ENCODE measurements at regions not wholly inside any gene's neighbourhood (a gene's known extent, or its start where the extent isn't known, plus 50 kb on each side); places are given as distances from the start of the nearest gene placed in this dataset.

DNA sequence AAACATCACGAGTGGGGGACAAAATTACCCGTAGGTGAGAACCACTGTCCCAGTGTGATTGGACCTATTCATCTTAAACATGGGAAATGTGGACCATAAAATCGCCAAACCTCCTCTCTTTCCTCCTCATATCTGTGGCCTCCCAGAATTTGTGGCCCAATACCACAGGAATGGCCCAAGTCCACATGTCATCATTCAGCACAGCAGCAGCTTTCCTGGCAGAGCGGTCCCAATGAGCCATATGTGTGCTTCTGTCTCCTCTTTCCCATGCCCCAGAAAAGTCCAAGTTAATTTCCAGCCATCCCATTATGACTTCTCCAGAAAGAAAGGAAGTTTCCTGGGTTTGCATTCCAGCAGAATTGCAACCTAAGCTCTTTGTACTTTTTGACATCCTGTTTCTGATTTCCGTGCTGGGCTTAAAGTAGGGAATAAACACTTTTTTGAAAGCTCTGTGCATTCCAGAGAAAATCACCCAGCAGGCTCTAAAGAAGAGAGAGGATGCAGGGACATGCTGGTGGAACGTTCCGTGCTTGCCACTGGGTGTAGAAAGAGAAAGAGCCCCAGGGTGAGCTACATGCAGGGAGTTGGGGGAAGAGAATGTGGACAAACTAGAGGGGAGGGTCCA, 259.4 kb upstream of the PROK2 start:
- TF ChIP-seq, protein P1, sequence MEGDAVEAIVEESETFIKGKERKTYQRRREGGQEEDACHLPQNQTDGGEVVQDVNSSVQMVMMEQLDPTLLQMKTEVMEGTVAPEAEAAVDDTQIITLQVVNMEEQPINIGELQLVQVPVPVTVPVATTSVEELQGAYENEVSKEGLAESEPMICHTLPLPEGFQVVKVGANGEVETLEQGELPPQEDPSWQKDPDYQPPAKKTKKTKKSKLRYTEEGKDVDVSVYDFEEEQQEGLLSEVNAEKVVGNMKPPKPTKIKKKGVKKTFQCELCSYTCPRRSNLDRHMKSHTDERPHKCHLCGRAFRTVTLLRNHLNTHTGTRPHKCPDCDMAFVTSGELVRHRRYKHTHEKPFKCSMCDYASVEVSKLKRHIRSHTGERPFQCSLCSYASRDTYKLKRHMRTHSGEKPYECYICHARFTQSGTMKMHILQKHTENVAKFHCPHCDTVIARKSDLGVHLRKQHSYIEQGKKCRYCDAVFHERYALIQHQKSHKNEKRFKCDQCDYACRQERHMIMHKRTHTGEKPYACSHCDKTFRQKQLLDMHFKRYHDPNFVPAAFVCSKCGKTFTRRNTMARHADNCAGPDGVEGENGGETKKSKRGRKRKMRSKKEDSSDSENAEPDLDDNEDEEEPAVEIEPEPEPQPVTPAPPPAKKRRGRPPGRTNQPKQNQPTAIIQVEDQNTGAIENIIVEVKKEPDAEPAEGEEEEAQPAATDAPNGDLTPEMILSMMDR (IDR thresholded peaks at IDR 0.05) = no peak
- no peak for TF ChIP-seq POLR2A (IDR thresholded peaks at IDR 0.05)

Data from right lobe of liver (tissue), 4 donors.